Osteocyte (in vitro differentiated cells): ENCODE measurements at regions not wholly inside any gene's neighbourhood (a gene's known extent, or its start where the extent isn't known, plus 50 kb on each side); places are given as distances from the start of the nearest gene placed in this dataset.

Source experiments
- DNase-seq: peaks from one replicate; pipeline ENCODE4 v3.0.0; 2021; ENCODE audit warnings: mixed read lengths; ENCODE audit not compliant: unreplicated experiment; ENCODE audit errors: extremely low spot score
- H3K27ac Mint-ChIP-seq: one replicate; pipeline ENCODE4 v1.8.0; 2021; ENCODE audit warnings: mild to moderate bottlenecking, mixed read lengths; ENCODE audit not compliant: unreplicated experiment
- H3K27me3 Mint-ChIP-seq: one replicate; pipeline ENCODE4 v1.8.0; 2021; ENCODE audit warnings: mixed read lengths; ENCODE audit not compliant: unreplicated experiment
- H3K36me3 Mint-ChIP-seq: one replicate; pipeline ENCODE4 v1.8.0; 2021; ENCODE audit warnings: mixed read lengths; ENCODE audit not compliant: unreplicated experiment
- H3K4me1 Mint-ChIP-seq: one replicate; pipeline ENCODE4 v1.8.0; 2021; ENCODE audit warnings: mixed read lengths; ENCODE audit not compliant: unreplicated experiment
- H3K4me3 Mint-ChIP-seq: one replicate; pipeline ENCODE4 v1.8.0; 2021; ENCODE audit warnings: mild to moderate bottlenecking, moderate library complexity, mixed read lengths; ENCODE audit not compliant: unreplicated experiment
- H3K9me3 Mint-ChIP-seq: one replicate; pipeline ENCODE4 v1.8.0; 2021; ENCODE audit warnings: mixed read lengths; ENCODE audit not compliant: unreplicated experiment
- TF ChIP-seq, protein P1 (sequence below): fragments of 200-600 bp; sonication (generic); IDR thresholded peaks from 2 replicates; pipeline ENCODE4 v1.5.0; 2021; ENCODE audit warnings: antibody characterized with exemption, mild to moderate bottlenecking, moderate library complexity

DNA sequence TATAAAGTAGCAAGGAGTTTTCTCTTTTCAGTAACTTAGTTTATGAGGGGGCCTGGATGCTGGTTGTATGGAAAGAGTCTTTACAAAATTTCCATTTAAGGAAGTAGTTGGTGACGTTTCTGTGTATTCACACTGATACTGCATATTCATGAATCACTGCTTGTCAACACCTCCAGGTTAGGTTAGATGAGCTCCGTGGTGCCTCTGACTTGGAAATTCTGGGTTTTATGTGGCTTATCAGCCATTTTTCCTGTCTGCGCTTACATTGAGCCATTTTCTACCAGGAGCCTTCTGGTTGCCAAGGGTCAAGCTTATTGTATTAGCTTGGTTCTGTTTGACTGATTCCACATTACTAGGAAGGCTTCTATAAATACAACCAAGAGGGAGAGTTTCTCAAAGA lies 128.3 kb downstream of the SLC28A3 start:
- Mint-ChIP-seq H3K36me3 (no peaks in the 10 kb centered on the region), H3K27me3 (peaks cover 5% of the 10 kb centered on the region), H3K27ac (no peak overlapping the region)

DNA sequence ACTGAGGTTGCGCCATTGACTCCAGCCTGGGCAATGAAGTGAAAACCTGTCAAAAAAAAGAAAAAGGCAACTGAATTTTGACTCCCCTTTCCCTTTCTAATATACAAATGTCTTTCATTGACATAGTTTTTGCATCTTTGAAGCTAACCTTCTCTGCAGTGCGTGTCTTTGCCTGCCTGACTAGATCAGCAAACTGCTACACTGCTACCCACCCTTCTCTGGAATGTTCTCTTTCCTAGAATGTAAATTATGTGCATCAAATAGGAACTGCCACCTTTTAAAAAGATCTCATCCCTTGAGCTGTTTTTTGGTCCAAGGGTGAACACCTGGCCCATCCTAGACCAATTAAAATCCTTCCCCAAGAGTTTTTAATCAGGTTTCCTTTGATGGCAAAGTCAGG lies 127.6 kb downstream of the SLC28A3 start:
- H3K36me3 Mint-ChIP-seq, result no peaks in the 10 kb centered on the region
- no peak overlapping the region for H3K4me3 Mint-ChIP-seq
- H3K4me1 Mint-ChIP-seq, result no peaks in the 10 kb centered on the region
- H3K9me3 Mint-ChIP-seq, result peaks cover 11% of the 10 kb centered on the region
- H3K27ac Mint-ChIP-seq, result no peak overlapping the region
- TF ChIP-seq, protein P1, sequence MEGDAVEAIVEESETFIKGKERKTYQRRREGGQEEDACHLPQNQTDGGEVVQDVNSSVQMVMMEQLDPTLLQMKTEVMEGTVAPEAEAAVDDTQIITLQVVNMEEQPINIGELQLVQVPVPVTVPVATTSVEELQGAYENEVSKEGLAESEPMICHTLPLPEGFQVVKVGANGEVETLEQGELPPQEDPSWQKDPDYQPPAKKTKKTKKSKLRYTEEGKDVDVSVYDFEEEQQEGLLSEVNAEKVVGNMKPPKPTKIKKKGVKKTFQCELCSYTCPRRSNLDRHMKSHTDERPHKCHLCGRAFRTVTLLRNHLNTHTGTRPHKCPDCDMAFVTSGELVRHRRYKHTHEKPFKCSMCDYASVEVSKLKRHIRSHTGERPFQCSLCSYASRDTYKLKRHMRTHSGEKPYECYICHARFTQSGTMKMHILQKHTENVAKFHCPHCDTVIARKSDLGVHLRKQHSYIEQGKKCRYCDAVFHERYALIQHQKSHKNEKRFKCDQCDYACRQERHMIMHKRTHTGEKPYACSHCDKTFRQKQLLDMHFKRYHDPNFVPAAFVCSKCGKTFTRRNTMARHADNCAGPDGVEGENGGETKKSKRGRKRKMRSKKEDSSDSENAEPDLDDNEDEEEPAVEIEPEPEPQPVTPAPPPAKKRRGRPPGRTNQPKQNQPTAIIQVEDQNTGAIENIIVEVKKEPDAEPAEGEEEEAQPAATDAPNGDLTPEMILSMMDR, result no peak
- H3K27me3 Mint-ChIP-seq, result peaks cover 6% of the 10 kb centered on the region
- DNase-seq, result no peak

More for the DNA sequence above, 128.3 kb downstream of the SLC28A3 start:
- DNase-seq, result no peak
- Mint-ChIP-seq H3K4me3 (no peak overlapping the region), H3K4me1 (no peaks in the 10 kb centered on the region), H3K9me3 (peaks cover 11% of the 10 kb centered on the region)
- TF ChIP-seq, protein P1, result no peak

DNA sequence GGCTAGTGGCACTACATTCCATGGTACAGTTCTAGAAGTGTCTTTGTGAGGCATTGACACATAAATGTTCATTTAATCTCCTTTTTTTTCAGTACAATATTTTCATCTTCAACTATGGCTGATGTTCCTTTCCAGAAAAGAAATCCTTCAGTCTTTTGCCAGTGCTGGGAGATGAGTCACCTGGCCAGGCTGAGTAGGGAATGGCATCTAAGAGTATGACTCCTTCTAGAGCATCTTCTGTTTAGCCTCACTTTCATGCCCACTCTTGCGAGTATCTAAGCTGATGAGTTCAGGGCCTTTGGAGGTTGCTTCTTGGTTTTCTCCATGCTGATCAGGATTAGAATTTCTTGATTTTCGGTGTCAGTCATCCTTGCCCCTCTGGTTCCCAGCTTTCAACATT lies 124.4 kb downstream of the SLC28A3 start:
- H3K9me3 Mint-ChIP-seq, result peaks cover 11% of the 10 kb centered on the region
- no peaks in the 10 kb centered on the region for H3K36me3 Mint-ChIP-seq
- peaks cover 2% of the 10 kb centered on the region for H3K4me1 Mint-ChIP-seq
- no peak for DNase-seq
- no peak overlapping the region for H3K4me3 Mint-ChIP-seq
- peaks cover 13% of the 10 kb centered on the region for H3K27me3 Mint-ChIP-seq
- no peak overlapping the region for H3K27ac Mint-ChIP-seq
- TF ChIP-seq, protein P1, result no peak

DNA sequence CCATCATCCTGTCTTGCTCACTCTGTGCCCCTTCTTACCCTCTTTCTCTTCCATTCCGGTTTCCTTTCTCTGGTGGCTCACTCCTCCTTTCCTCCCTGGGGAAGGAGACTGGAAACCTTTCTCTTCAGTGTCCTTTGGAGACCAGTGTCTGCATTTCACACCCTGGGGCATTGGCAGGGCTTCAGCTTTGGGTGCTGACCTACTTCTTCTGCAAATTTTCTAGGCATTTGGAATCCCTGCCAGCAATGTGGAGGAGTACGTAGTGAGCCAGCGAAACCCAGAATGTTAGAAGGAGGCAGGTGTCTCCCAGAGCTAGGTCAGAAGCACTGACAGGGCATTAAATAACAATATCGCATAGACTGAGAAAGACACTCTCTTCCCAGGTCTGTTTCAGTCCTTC lies 122.2 kb downstream of the SLC28A3 start:
- H3K4me1 Mint-ChIP-seq, result peaks cover 2% of the 10 kb centered on the region
- no peak overlapping the region for H3K27ac Mint-ChIP-seq
- no peaks in the 10 kb centered on the region for H3K36me3 Mint-ChIP-seq
- H3K4me3 Mint-ChIP-seq, result no peak overlapping the region
- H3K27me3 Mint-ChIP-seq, result peaks cover 17% of the 10 kb centered on the region
- H3K9me3 Mint-ChIP-seq, result peaks cover 11% of the 10 kb centered on the region
- DNase-seq, result no peak
- TF ChIP-seq, protein P1, result no peak

DNA sequence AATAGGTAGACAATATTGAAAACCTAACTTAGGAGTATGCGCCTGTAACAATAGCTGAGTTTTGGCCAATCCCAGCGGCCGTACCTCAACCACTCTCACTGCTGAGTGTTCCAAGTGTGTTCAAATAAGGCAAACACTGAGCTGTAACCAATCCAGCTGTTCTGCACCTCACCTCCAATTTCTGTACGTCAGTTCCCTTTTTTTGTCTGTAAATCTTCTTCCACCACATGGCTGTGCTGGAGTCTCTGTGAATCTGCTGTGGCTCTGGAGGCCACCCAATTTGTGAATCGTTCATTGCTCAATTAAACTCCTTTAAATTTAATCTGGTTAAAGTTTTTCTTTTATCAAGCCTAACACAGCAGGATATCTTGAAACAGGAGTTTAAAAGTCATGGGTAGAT lies 116.3 kb downstream of the SLC28A3 start:
- H3K36me3 Mint-ChIP-seq, result no peaks in the 10 kb centered on the region
- TF ChIP-seq, protein P1, result no peak
- peaks cover 7% of the 10 kb centered on the region for H3K27me3 Mint-ChIP-seq
- no peak overlapping the region for H3K27ac Mint-ChIP-seq
- no peak overlapping the region for H3K4me3 Mint-ChIP-seq
- no peaks in the 10 kb centered on the region for H3K9me3 Mint-ChIP-seq
- no peak for DNase-seq
- no peaks in the 10 kb centered on the region for H3K4me1 Mint-ChIP-seq
